RWPE2 (cell line): ENCODE measurements at regions not wholly inside any gene's neighbourhood (a gene's known extent, or its start where the extent isn't known, plus 50 kb on each side); places are given as distances from the start of the nearest gene placed in this dataset.

Experiments
- ATAC-seq: fragments of 200-7000 bp; cut with Tn5 transposase; 3 replicates; pipeline ENCODE4 v1.9.1; 2021; ENCODE audit warnings: low read depth
- DNase-seq: peaks from one replicate; pipeline ENCODE4 v3.0.0-alpha.2; 2020; ENCODE audit warnings: low spot score
- H3K27ac ChIP-seq: fragments of 450-650 bp; 2 replicates; pipeline ENCODE4 v1.5.1; 2017; ENCODE audit warnings: mild to moderate bottlenecking; ENCODE audit not compliant: poor library complexity, severe bottlenecking
- H3K27me3 ChIP-seq: fragments of 250-450 bp; sonication (Bioruptor Pico); 2 replicates; pipeline ENCODE4 v1.5.1; 2021; ENCODE audit warnings: mild to moderate bottlenecking, moderate library complexity; ENCODE audit not compliant: insufficient read depth, poor library complexity, severe bottlenecking
- H3K36me3 ChIP-seq: fragments of 250-450 bp; sonication (Bioruptor Pico); 2 replicates; pipeline ENCODE4 v1.5.1; 2020; ENCODE audit warnings: low read depth, mild to moderate bottlenecking, moderate library complexity
- H3K4me1 ChIP-seq: fragments of 250-450 bp; sonication (Bioruptor Pico); 2 replicates; pipeline ENCODE4 v1.5.1; 2021; ENCODE audit warnings: mild to moderate bottlenecking, moderate library complexity; ENCODE audit not compliant: insufficient read depth, poor library complexity, severe bottlenecking
- H3K4me3 ChIP-seq: fragments of 250-450 bp; sonication (Bioruptor Pico); 2 replicates; pipeline ENCODE4 v1.5.1; 2021; ENCODE audit warnings: mild to moderate bottlenecking, moderate library complexity; ENCODE audit not compliant: severe bottlenecking
- H3K9me3 ChIP-seq: fragments of 250-450 bp; sonication (Bioruptor Pico); 2 replicates; pipeline ENCODE4 v1.5.1; 2021; ENCODE audit warnings: mild to moderate bottlenecking, moderate library complexity; ENCODE audit not compliant: severe bottlenecking
- TF ChIP-seq, protein P1 (sequence below): fragments of 450-650 bp; IDR thresholded peaks from one replicate; pipeline ENCODE4 v1.5.1; 2017; ENCODE audit warnings: mild to moderate bottlenecking, moderate library complexity; ENCODE audit not compliant: poor library complexity, severe bottlenecking

DNA sequence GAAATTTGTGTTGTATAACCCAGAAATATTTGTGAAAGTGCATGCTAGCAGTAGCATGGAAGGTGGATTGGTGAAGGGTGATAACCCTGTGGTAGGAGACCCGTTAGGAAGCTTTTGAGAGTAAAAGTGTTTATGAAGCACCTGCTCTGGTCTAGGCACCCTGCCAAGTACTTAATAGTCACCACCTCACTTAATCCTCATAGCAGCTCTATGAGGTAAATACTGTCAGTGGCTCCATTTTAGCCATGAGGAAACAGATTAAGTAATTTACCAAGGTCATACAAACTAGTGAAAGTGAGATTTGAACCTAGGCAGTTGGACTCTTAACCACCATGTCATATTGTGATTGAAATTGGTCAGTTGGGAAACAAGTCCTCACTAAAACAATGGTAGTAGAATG, 66.8 kb downstream of the TET3 start:
- TF ChIP-seq, protein P1, sequence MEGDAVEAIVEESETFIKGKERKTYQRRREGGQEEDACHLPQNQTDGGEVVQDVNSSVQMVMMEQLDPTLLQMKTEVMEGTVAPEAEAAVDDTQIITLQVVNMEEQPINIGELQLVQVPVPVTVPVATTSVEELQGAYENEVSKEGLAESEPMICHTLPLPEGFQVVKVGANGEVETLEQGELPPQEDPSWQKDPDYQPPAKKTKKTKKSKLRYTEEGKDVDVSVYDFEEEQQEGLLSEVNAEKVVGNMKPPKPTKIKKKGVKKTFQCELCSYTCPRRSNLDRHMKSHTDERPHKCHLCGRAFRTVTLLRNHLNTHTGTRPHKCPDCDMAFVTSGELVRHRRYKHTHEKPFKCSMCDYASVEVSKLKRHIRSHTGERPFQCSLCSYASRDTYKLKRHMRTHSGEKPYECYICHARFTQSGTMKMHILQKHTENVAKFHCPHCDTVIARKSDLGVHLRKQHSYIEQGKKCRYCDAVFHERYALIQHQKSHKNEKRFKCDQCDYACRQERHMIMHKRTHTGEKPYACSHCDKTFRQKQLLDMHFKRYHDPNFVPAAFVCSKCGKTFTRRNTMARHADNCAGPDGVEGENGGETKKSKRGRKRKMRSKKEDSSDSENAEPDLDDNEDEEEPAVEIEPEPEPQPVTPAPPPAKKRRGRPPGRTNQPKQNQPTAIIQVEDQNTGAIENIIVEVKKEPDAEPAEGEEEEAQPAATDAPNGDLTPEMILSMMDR, result no peak
- Histone ChIP-seq H3K9me3 (no peaks in the 10 kb centered on the region), H3K4me3 (no peak overlapping the region), H3K36me3 (peaks cover 8% of the 10 kb centered on the region), H3K27ac (no peak overlapping the region), H3K4me1 (no peaks in the 10 kb centered on the region), H3K27me3 (no peaks in the 10 kb centered on the region)
- DNase-seq (no peak), ATAC-seq (no peak)

DNA sequence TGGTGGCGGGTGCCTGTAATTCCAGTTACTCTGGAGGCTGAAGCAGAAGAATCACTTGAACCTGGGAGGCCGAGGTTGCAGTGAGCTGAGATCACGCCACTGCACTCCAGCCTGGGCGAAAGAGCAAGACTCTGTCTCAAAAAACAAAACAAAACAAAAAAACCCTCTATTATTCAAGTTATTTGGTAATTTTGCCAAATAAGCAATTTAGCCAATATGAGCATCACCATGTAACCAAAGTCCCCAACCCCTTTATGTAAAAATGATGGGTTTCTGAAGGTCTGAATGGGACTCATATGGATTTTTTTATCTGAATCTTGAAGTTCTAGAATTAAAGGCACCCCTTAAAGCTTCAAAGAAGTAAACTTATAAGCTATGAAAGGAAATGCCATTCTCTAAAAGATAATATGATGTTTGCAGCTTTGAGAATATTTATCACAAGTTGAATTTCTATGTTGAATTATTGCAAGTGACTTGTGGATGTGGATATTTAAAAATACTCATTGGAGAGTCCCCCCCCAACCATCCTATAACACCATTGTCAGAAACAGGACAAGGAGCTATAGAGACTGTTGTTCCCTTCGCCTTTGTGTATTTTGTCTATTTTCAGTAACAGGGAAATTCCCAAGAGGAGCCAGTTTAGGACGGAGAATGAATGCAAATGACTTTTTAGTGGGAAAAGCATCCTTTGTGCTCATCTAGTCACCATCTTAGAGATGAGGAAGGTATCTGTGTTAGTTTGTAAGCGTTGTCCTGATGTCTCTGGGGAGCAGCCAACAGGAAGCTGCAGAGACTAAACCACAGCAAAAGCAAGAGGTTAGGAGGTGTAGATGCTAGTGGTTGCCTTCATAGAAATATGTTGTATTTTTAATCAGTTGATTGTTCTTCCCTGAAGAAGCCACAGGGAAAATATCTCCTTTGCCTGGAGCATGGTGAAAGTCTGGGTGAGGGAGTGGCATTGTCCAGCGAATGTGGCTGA, 68.3 kb downstream of the TET3 start:
- ATAC-seq (no peak), DNase-seq (no peak)
- TF ChIP-seq, protein P1, result no peak

DNA sequence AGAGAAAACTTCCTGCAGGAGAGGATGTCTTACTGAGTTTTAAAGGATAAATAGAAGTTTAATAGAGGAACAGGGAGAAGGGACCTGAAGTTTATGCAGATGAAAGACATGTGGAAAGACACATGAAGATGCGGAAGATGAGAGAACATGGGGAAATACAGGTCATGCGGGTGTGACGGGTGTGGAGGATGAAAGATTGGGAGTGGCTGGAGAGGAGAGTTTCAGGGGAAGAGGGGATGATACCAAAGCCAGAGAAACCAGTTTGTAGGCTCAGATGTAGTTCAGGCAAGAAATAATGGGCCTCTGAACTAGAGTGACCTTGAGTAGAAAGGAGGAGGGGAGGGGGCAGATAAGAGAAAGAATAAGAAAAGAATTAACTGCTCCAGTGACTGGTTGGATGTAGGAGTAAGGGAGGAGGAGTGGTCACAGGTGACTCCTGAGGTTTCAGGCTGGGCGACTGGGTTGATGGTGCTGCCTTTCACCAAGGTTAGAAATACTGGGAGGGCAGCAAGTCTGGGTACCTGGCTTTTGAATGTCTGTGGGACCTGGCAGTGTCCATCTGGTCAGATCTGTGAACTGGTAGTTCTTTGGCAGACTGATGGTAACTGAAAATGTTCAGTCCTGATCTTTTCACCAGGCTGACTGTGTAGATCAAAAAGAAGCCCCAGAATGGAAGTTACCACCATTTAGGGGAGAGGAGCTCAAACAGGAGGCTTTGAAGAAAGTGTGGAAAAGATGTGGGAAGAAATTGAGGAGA, 69.4 kb downstream of the TET3 start:
- Histone ChIP-seq H3K4me1 (no peaks in the 10 kb centered on the region), H3K27me3 (no peaks in the 10 kb centered on the region), H3K36me3 (peaks cover 8% of the 10 kb centered on the region; the same call in 1 of the 2 replicates), H3K9me3 (no peaks in the 10 kb centered on the region), H3K4me3 (no peak overlapping the region), H3K27ac (no peak overlapping the region)
- TF ChIP-seq, protein P1, result no peak
- ATAC-seq (no peak), DNase-seq (no peak)

More for the DNA sequence above, 68.3 kb downstream of the TET3 start:
- Histone ChIP-seq H3K27me3 (no peaks in the 10 kb centered on the region), H3K36me3 (peaks cover 10% of the 10 kb centered on the region; the same call in 1 of the 2 replicates), H3K4me3 (no peak overlapping the region), H3K9me3 (no peaks in the 10 kb centered on the region), H3K4me1 (no peaks in the 10 kb centered on the region), H3K27ac (no peak overlapping the region)

DNA sequence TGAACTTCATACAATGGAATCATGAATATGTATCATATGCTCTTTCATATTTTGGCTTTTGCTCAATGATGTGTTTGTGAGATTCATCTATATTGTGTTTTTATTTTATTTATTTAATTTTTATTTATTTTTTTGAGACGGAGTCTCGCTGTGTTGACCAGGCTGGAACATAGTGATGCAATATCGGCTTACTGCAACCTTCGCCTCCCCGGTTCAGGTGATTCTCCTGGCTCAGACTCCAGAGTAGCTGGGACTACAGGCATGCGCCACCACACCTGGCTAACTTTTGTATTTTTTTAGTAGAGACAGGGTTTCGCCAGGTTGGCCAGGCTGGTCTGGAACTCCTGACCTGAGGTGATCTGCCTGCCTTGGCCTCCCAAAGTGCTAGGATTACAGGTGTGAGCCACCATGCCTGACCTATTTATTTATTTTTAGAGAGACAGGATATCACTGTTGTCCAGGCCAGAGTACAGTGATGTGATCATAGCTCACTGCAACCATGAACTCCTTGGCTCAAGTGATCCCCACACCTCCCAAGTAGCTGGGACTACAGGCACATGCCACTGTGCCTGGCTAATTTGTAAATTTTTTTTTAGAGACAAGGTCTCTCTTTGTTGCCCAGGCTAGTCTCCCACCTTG, 74.5 kb downstream of the TET3 start:
- TF ChIP-seq, protein P1, result no peak
- Histone ChIP-seq H3K27ac (no peak overlapping the region), H3K27me3 (no peaks in the 10 kb centered on the region)

More for the DNA sequence above, 74.5 kb downstream of the TET3 start:
- ATAC-seq (no peak), DNase-seq (no peak)
- Histone ChIP-seq H3K4me3 (no peak overlapping the region), H3K9me3 (no peaks in the 10 kb centered on the region), H3K4me1 (no peaks in the 10 kb centered on the region), H3K36me3 (peaks cover 12% of the 10 kb centered on the region)
